Fibroblast of lung (primary cell): ENCODE measurements at regions not wholly inside any gene's neighbourhood (a gene's known extent, or its start where the extent isn't known, plus 50 kb on each side); places are given as distances from the start of the nearest gene placed in this dataset.
A peak's percentile ranks its signal among the peaks of the same experiment; 100 is the strongest.

Experiments
- DNase-seq, 2 donors: peaks; one replicate each; pipeline versions ENCODE4 v3.0.0 to v3.0.0-alpha.2; 2010; ENCODE audit warnings: low read depth in 2 of 2
- H2AFZ ChIP-seq: 2 replicates; pipeline ENCODE4 v1.5.1; 2012; ENCODE audit warnings: low read length, control low read depth, inconsistent platforms
- H3K27ac ChIP-seq: 2 replicates; pipeline ENCODE4 v1.5.1; 2011; ENCODE audit warnings: low read length, control low read depth; ENCODE audit not compliant: insufficient read depth
- H3K27me3 ChIP-seq: 2 replicates; pipeline ENCODE4 v1.5.1; 2011; ENCODE audit warnings: mild to moderate bottlenecking, low read length; ENCODE audit not compliant: control insufficient read depth, insufficient read depth
- H3K36me3 ChIP-seq: 2 replicates; pipeline ENCODE4 v1.5.1; 2011; ENCODE audit warnings: low read length; ENCODE audit not compliant: control insufficient read depth, insufficient read depth
- H3K4me1 ChIP-seq: 2 replicates; pipeline ENCODE4 v1.5.1; 2011; ENCODE audit warnings: low read length; ENCODE audit not compliant: control insufficient read depth, insufficient read depth; ENCODE audit errors: extremely low read depth
- H3K4me2 ChIP-seq: 2 replicates; pipeline ENCODE4 v1.5.1; 2011; ENCODE audit warnings: low read length, control low read depth; ENCODE audit not compliant: insufficient read depth; ENCODE audit errors: extremely low read depth
- H3K4me3 ChIP-seq, 4 experiments: fragments of 200-600 bp in 1 of 4; sonication (generic) in 1 of 4; replicated peaks in 1 of 4; 2 replicates each; pipeline ENCODE4 v1.5.1; 2011 to 2016; ENCODE audit warnings: low read length in 4 of 4, low read depth in 3 of 4, mild to moderate bottlenecking in 3 of 4, control low read depth in 2 of 4, inconsistent platforms in 1 of 4, mixed read lengths in 1 of 4; ENCODE audit not compliant: insufficient read depth in 1 of 4; ENCODE audit errors: control extremely low read depth in 1 of 4
- H3K79me2 ChIP-seq: 2 replicates; pipeline ENCODE4 v1.5.1; 2012; ENCODE audit warnings: mild to moderate bottlenecking, low read length, inconsistent platforms; ENCODE audit not compliant: control insufficient read depth, insufficient read depth
- H3K9ac ChIP-seq: 2 replicates; pipeline ENCODE4 v1.5.1; 2011; ENCODE audit warnings: mild to moderate bottlenecking, low read length, control low read depth; ENCODE audit not compliant: insufficient read depth
- H3K9me3 ChIP-seq: 2 replicates; pipeline ENCODE4 v1.5.1; 2012; ENCODE audit warnings: low read depth, low read length; ENCODE audit not compliant: control insufficient read depth, insufficient read depth
- H4K20me1 ChIP-seq: 2 replicates; pipeline ENCODE4 v1.5.1; 2011; ENCODE audit warnings: low read length; ENCODE audit not compliant: control insufficient read depth, insufficient read depth; ENCODE audit errors: extremely low read depth
- CTCF ChIP-seq, 2 donors: IDR thresholded peaks in 1 of 2; conservative IDR thresholded peaks in 1 of 2; 1 replicate in 1 of 2; 2 replicates in 1 of 2; pipeline ENCODE4 v1.5.1; 2011 to 2012; ENCODE audit warnings: low read length in 2 of 2, control low read depth in 1 of 2, inconsistent platforms in 1 of 2, low read depth in 1 of 2, mild to moderate bottlenecking in 1 of 2
- EZH2 ChIP-seq: IDR thresholded peaks from 2 replicates; pipeline ENCODE4 v1.5.1; 2012; ENCODE audit warnings: low read length, control low read depth, mild to moderate bottlenecking; ENCODE audit errors: missing control alignments

GRCh38 chr22:47333625-47334024 lies 571.2 kb downstream of the TBC1D22A start:
- H3K4me2 ChIP-seq: no peak overlapping the region
- no peak overlapping the region for H3K4me3 ChIP-seq
- no peaks in the 10 kb centered on the region for H3K9me3 ChIP-seq
- H4K20me1 ChIP-seq: no peaks in the 10 kb centered on the region
- no peak overlapping the region for H3K9ac ChIP-seq
- no peak for TF ChIP-seq CTCF (conservative IDR thresholded peaks at IDR 0.05 in 1 of 2, IDR thresholded peaks at IDR 0.05 in 1 of 2; ENCODE audit: low read depth in 1 of 2, low read length in 2 of 2)
- no peak for TF ChIP-seq EZH2
- H3K36me3 ChIP-seq: no peaks in the 10 kb centered on the region
- H3K79me2 ChIP-seq: no peaks in the 10 kb centered on the region
- H2AFZ ChIP-seq: no peak overlapping the region
- peaks cover 6% of the 10 kb centered on the region for H3K4me1 ChIP-seq
- DNase-seq: peak; percentile 59 to 96
- H3K27me3 ChIP-seq: no peaks in the 10 kb centered on the region
- H3K27ac ChIP-seq: no peak overlapping the region

GRCh38 chr22:47332246-47332980 lies 570.0 kb downstream of the TBC1D22A start:
- H3K79me2 ChIP-seq: no peaks in the 10 kb centered on the region
- no peaks in the 10 kb centered on the region for H3K27me3 ChIP-seq
- no peak overlapping the region for H3K4me2 ChIP-seq
- no peaks in the 10 kb centered on the region for H3K36me3 ChIP-seq
- TF ChIP-seq EZH2 (no peak), CTCF (conservative IDR thresholded peaks at IDR 0.05 in 1 of 2, IDR thresholded peaks at IDR 0.05 in 1 of 2; ENCODE audit: low read depth in 1 of 2, low read length in 2 of 2) (no peak)
- H4K20me1 ChIP-seq: no peaks in the 10 kb centered on the region
- H3K27ac ChIP-seq: no peak overlapping the region
- no peak overlapping the region for H3K9ac ChIP-seq
- DNase-seq: no peak
- no peak overlapping the region for H3K4me3 ChIP-seq
- H3K9me3 ChIP-seq: no peaks in the 10 kb centered on the region
- H3K4me1 ChIP-seq: peaks cover 8% of the 10 kb centered on the region
- H2AFZ ChIP-seq: no peak overlapping the region

- no peak overlapping the region for H3K4me3 ChIP-seq
- TF ChIP-seq CTCF (conservative IDR thresholded peaks at IDR 0.05 in 1 of 2, IDR thresholded peaks at IDR 0.05 in 1 of 2; ENCODE audit: low read depth in 1 of 2, low read length in 2 of 2) (no peak), EZH2 (no peak)
- H3K4me2 ChIP-seq: no peak overlapping the region
- H4K20me1 ChIP-seq: no peaks in the 10 kb centered on the region
- H3K4me1 ChIP-seq: peaks cover 8% of the 10 kb centered on the region
- no peaks in the 10 kb centered on the region for H3K9me3 ChIP-seq
- H3K27me3 ChIP-seq: no peaks in the 10 kb centered on the region
- H3K27ac ChIP-seq: no peak overlapping the region
- no peak overlapping the region for H3K9ac ChIP-seq
- no peaks in the 10 kb centered on the region for H3K79me2 ChIP-seq
- no peak overlapping the region for H2AFZ ChIP-seq
- no peak for DNase-seq
- no peaks in the 10 kb centered on the region for H3K36me3 ChIP-seq
Observed at GRCh38 chr22:47331750-47332149, 569.3 kb downstream of the TBC1D22A start.
